ENCODE measurements at regions not wholly inside any gene's neighbourhood (a gene's known extent, or its start where the extent isn't known, plus 50 kb on each side); places are given as distances from the start of the nearest gene placed in this dataset.

GRCh38 chr21:26776310-26777021 is 68.7 kb downstream of the ADAMTS1 start:
- TF ChIP-seq CTCF (IDR thresholded peaks at IDR 0.05; ENCODE audit: insufficient read depth, low read length, missing control alignments): no peak
- ChIA-PET CTCF (interaction anchor here (1.1 to 2.0 kb wide), 4 partner anchors 9 to 1969 kb away, joined by 3 to 6 read pairs (median 4); no protein-coding TSS in a partner anchor), POLR2A (interaction anchor here (1.0 kb wide), 1 partner anchor 68 kb away, joined by 5 read pairs; no protein-coding TSS in a partner anchor)
- no peak overlapping the region for H3K4me3 ChIP-seq (ENCODE audit: low read depth, low read length)
- DNase-seq (ENCODE audit: low read depth, low spot score): no peak

DNA sequence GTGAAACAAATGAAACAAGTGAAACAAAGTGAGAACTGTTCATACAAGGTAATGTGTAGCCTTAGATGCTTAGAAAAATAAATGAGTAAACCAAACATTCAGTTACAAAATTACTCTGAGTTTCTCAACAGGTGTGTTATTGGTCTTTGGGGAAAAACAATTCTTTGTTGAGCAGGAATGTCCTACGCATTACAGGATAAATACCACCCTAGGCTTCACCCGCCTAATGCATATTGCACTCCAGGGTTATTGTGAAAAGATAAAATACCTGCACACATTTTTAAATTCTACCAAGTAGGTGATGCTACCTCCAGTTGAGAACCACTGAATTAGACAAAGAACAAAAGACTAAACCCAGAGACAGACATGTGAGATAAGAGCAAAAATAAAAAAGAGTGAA is 72.2 kb downstream of the ADAMTS1 start:
- H3K4me3 ChIP-seq (ENCODE audit: low read depth, low read length): no peak overlapping the region
- CTCF ChIA-PET: interaction anchor here (0.7 to 1.4 kb wide), 6 partner anchors 42 to 1973 kb away, joined by 3 to 4 read pairs (median 3); no protein-coding TSS in a partner anchor
- POLR2A ChIA-PET: no interaction called here
- DNase-seq (ENCODE audit: low read depth, low spot score): no peak
- TF ChIP-seq CTCF (IDR thresholded peaks at IDR 0.05; ENCODE audit: insufficient read depth, low read length, missing control alignments): no peak

GRCh38 chr21:26769613-26770188 is 75.5 kb downstream of the ADAMTS1 start:
- no peak for DNase-seq (ENCODE audit: low read depth, low spot score)
- ChIA-PET CTCF (interaction anchor here (1.0 to 3.3 kb wide), 8 partner anchors 8 to 72 kb away, joined by 3 to 23 read pairs (median 5); no protein-coding TSS in a partner anchor), POLR2A (interaction anchor here (1.2 kb wide), 1 partner anchor 75 kb away, joined by 5 read pairs; no protein-coding TSS in a partner anchor)
- TF ChIP-seq CTCF (IDR thresholded peaks at IDR 0.05; ENCODE audit: insufficient read depth, low read length, missing control alignments): peak; percentile 30
- H3K4me3 ChIP-seq (ENCODE audit: low read depth, low read length): no peak overlapping the region

DNA sequence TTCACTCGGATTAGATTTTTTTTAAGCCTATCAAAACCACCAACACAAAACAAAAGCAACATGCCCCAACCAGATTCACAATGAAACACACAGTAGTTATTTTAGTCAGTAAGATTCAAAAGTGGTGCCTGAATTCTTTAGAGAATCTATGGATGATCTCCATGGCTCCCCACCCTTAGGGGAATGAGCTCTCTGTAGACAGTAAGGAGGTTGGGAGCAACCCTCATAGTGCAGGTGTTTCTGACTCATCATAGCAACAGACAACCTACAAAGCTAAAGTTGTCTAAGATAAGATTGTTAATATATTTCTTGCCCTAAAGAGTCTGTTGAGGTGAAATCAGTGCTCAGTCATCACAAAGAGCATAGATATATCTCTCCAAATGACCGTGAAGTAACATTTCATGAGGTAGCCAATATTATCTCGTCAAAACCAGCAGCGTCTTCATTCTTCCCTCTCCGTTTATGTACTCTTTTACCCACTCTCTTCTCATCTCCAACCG is 78.3 kb downstream of the ADAMTS1 start:
- no peak for TF ChIP-seq CTCF (IDR thresholded peaks at IDR 0.05; ENCODE audit: insufficient read depth, low read length, missing control alignments)
- POLR2A ChIA-PET: no interaction called here
- CTCF ChIA-PET: interaction anchor here (1.3 to 1.5 kb wide), 2 partner anchors 9 to 77 kb away, joined by 3 to 4 read pairs; no protein-coding TSS in a partner anchor
- H3K4me3 ChIP-seq (ENCODE audit: low read depth, low read length): no peak overlapping the region
- DNase-seq (ENCODE audit: low read depth, low spot score): no peak

DNA sequence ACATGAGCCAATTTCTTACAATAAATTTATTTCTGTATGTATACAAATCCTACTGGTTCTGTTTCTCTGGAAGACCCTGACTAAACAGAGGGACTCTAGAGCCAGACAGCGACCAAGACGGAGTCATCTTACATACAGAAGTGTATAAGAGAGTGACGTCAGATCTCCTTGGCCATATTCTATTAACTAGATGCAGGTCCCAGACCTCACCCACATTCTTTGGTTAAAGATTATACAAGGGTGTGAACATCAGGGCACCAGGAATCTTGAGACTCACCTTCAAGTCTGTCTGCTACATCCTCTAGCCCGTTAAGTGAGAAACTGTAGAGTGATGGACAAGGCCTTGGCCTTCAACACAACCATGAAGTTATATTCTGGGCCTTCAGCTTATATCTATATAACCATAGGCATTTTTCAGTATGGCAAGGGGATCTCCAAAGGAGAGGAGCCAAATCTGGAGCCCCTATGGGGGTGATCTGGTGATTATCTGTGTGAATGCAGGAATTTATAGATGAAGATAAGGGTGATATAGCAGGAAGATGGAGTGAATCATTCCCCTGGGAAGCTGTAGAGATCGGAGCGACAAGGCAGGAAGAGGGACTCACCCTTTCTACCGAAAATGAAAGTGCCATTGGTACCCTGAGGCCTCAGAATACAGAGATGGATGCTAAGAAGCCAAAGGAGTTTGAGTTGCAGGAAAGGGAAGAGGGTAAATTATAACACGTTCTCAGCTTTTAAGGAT is 83.9 kb downstream of the ADAMTS1 start:
- H3K4me3 ChIP-seq (ENCODE audit: low read depth, low read length): no peak overlapping the region
- TF ChIP-seq CTCF (IDR thresholded peaks at IDR 0.05; ENCODE audit: insufficient read depth, low read length, missing control alignments): no peak
- ChIA-PET POLR2A (no interaction called here), CTCF (interaction anchor here (1.3 to 1.9 kb wide), 3 partner anchors 8 to 83 kb away, joined by 3 to 6 read pairs (median 5); no protein-coding TSS in a partner anchor)
- DNase-seq (ENCODE audit: low read depth, low spot score): no peak

Measured in AG04449 (cell line).